ENCODE measurements at regions not wholly inside any gene's neighbourhood (a gene's known extent, or its start where the extent isn't known, plus 50 kb on each side); places are given as distances from the start of the nearest gene placed in this dataset.

DNA sequence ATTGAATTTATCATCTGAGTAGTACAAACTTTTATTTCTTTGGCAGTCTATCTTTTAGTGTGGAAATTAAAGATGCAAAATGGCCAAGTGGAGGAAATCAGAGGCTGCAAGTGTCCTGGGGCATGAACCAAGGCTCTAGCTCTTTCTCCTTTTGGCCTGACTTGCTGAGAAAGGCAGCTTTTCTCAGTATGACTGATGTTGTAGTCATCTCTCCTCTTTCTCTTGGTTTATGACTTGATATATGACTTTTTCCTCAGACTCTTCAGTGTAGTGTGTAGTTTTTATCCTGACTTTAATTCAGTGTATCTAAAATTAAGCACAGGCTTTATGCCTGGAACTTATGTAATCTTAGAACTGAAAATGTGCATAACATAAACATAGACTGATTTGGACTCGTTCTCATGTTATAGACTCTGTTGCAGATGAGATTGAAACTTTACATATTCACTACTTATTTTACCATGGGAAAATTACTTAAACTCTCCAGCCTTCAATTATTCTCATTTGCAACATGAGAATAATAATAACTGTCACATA, 65.7 kb downstream of the SLITRK5 start:
- Mint-ChIP-seq H3K27me3 (no peaks in the 10 kb centered on the region), H3K27ac (no peak overlapping the region), H3K9me3 (peaks cover 0 to 18% (median 7%) of the 10 kb centered on the region in 7 donors), H3K4me1 (peaks cover 0 to 5% (median 0%) of the 10 kb centered on the region in 4 donors), H3K36me3 (no peaks in the 10 kb centered on the region), H3K4me3 (no peak overlapping the region)
- Histone ChIP-seq H3K4me1 (ENCODE audit: control insufficient read depth, insufficient read depth, low read length, poor library complexity, severe bottlenecking) (no peaks in the 10 kb centered on the region), H3K27me3 (ENCODE audit: control insufficient read depth, insufficient read depth, low read length) (no peaks in the 10 kb centered on the region), H3K36me3 (ENCODE audit: control insufficient read depth, insufficient read depth, low read length) (no peaks in the 10 kb centered on the region), H3K4me3 (ENCODE audit: low read depth, low read length) (no peak overlapping the region), H3K27ac (ENCODE audit: insufficient read depth, low read length, poor library complexity, severe bottlenecking) (no peak overlapping the region), H3K9me3 (ENCODE audit: control insufficient read depth in 2 of 2, low read length in 2 of 2) (peaks cover 0 to 3% of the 10 kb centered on the region in 2 experiments)
- DNase-seq (no peak), ATAC-seq (ENCODE audit: low read depth in 2 of 2) (no peak)

DNA sequence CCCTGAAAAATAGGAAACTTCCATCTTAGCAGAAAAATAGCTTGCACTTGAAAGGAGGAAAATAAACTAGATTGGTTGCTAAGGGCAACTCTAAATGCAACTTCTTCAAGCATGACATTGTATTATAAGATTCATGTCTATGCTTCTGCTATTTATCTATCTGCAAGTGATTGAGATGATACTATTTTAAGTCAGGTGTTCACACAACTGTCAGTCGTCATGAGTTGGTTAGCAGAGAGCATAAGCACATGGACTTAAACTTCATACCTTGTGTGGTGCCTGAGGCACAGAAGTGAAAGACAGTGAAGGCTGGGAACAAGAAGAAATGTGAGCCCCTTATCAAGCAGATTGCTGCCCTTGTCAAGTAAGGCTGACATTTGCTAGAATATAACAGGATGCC, 82.9 kb downstream of the SLITRK5 start:
- Histone ChIP-seq H3K4me3 (ENCODE audit: low read depth, low read length) (no peak overlapping the region), H3K4me1 (ENCODE audit: control insufficient read depth, insufficient read depth, low read length, poor library complexity, severe bottlenecking) (no peaks in the 10 kb centered on the region), H3K27ac (ENCODE audit: insufficient read depth, low read length, poor library complexity, severe bottlenecking) (no peak overlapping the region), H3K27me3 (ENCODE audit: control insufficient read depth, insufficient read depth, low read length) (no peaks in the 10 kb centered on the region), H3K9me3 (ENCODE audit: control insufficient read depth in 2 of 2, low read length in 2 of 2) (no peaks in the 10 kb centered on the region), H3K36me3 (ENCODE audit: control insufficient read depth, insufficient read depth, low read length) (no peaks in the 10 kb centered on the region)
- no peak overlapping the region for H3K27ac Mint-ChIP-seq
- DNase-seq (no peak), ATAC-seq (ENCODE audit: low read depth in 2 of 2) (no peak)
- H3K9me3 Mint-ChIP-seq: peaks cover 0 to 9% (median 5%) of the 10 kb centered on the region in 7 donors
- H3K4me3 Mint-ChIP-seq: no peak overlapping the region
- H3K36me3 Mint-ChIP-seq: no peaks in the 10 kb centered on the region
- H3K4me1 Mint-ChIP-seq: no peaks in the 10 kb centered on the region
- no peaks in the 10 kb centered on the region for H3K27me3 Mint-ChIP-seq

DNA sequence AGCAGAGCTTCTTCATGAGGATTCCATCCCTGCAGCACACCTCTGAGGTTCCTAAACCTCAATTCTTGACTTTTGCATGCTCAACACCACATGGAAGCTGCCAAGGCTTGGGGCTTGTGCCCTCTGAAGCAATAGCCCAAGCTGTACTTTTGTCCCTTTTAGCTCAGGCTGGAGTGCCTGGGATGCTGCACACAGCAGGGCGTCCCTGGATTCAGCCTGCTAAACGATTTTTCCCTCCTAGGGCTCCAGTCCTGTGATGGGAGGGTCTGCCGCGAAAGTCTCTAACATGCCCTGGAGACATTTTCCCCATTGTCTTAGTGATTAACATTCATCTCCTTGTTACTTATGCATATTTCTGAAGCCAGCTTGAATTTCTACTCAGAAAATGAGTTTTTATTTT, 98.3 kb downstream of the SLITRK5 start:
- Histone ChIP-seq H3K4me3 (ENCODE audit: low read depth, low read length) (no peak overlapping the region), H3K4me1 (ENCODE audit: control insufficient read depth, insufficient read depth, low read length, poor library complexity, severe bottlenecking) (no peaks in the 10 kb centered on the region), H3K36me3 (ENCODE audit: control insufficient read depth, insufficient read depth, low read length) (no peaks in the 10 kb centered on the region), H3K9me3 (ENCODE audit: control insufficient read depth in 2 of 2, low read length in 2 of 2) (peaks cover 3 to 9% of the 10 kb centered on the region in 2 experiments), H3K27me3 (ENCODE audit: control insufficient read depth, insufficient read depth, low read length) (no peaks in the 10 kb centered on the region), H3K27ac (ENCODE audit: insufficient read depth, low read length, poor library complexity, severe bottlenecking) (no peak overlapping the region)
- ATAC-seq (ENCODE audit: low read depth in 2 of 2) (no peak), DNase-seq (no peak)
- no peaks in the 10 kb centered on the region for H3K36me3 Mint-ChIP-seq
- H3K27ac Mint-ChIP-seq: no peak overlapping the region
- no peaks in the 10 kb centered on the region for H3K27me3 Mint-ChIP-seq
- H3K4me1 Mint-ChIP-seq: no peaks in the 10 kb centered on the region
- H3K9me3 Mint-ChIP-seq: peaks cover 0 to 14% (median 6%) of the 10 kb centered on the region in 7 donors
- no peak overlapping the region for H3K4me3 Mint-ChIP-seq

DNA sequence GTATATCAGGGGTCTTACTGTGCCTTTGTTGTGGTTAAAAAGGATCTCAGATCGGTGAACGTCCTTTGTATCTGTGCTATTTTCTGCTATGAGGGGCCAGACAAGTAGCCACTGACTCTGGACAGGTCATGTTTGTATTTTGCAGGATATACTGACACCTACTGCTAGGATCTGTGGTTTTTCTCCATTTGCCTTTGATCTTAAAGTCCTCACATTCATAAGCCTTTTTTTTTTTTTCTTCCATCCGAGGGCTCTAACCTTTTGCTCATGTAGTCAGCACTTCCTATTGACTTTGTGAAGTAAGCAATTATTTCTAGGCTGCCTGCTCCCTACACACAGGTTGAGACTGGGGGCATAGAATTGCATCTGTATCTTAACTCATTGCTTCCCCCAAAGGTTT, 106.2 kb downstream of the SLITRK5 start:
- Histone ChIP-seq H3K27me3 (ENCODE audit: control insufficient read depth, insufficient read depth, low read length) (no peaks in the 10 kb centered on the region), H3K4me3 (ENCODE audit: low read depth, low read length) (no peak overlapping the region), H3K4me1 (ENCODE audit: control insufficient read depth, insufficient read depth, low read length, poor library complexity, severe bottlenecking) (no peaks in the 10 kb centered on the region), H3K27ac (ENCODE audit: insufficient read depth, low read length, poor library complexity, severe bottlenecking) (no peak overlapping the region), H3K36me3 (ENCODE audit: control insufficient read depth, insufficient read depth, low read length) (no peaks in the 10 kb centered on the region), H3K9me3 (ENCODE audit: control insufficient read depth in 2 of 2, low read length in 2 of 2) (no peaks in the 10 kb centered on the region)
- H3K27me3 Mint-ChIP-seq: no peaks in the 10 kb centered on the region
- H3K36me3 Mint-ChIP-seq: no peaks in the 10 kb centered on the region
- no peaks in the 10 kb centered on the region for H3K4me1 Mint-ChIP-seq
- ATAC-seq (ENCODE audit: low read depth in 2 of 2) (no peak), DNase-seq (no peak)
- H3K4me3 Mint-ChIP-seq: no peak overlapping the region
- peaks cover 0 to 17% (median 7%) of the 10 kb centered on the region in 7 donors for H3K9me3 Mint-ChIP-seq
- no peak overlapping the region for H3K27ac Mint-ChIP-seq

DNA sequence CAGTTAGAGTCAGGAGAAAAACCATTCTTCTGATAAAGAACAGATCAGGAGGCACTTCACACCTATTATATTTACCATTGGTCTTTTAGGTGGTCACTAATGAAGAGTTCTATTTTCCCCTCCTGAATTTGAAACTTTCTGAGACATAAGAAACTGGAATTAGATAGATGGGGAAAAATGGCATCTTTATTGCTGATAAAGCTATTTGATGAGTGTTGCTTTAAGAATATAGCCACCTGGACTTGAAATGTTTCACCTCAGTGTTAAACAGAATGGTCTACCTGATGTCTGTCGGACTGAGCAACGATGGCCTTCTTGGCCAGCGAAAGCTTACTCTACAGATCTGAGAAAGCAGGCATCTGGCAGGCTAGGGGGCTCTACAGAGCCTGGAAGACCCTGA, 107.0 kb downstream of the SLITRK5 start:
- no peaks in the 10 kb centered on the region for H3K27me3 ChIP-seq (ENCODE audit: control insufficient read depth, insufficient read depth, low read length)
- Mint-ChIP-seq H3K27me3 (no peaks in the 10 kb centered on the region), H3K27ac (no peak overlapping the region), H3K4me1 (no peaks in the 10 kb centered on the region), H3K36me3 (no peaks in the 10 kb centered on the region), H3K4me3 (no peak overlapping the region), H3K9me3 (peaks cover 2 to 15% (median 7%) of the 10 kb centered on the region in 7 donors)
- peaks cover 0 to 4% of the 10 kb centered on the region in 2 experiments for H3K9me3 ChIP-seq (ENCODE audit: control insufficient read depth in 2 of 2, low read length in 2 of 2)
- H3K4me1 ChIP-seq (ENCODE audit: control insufficient read depth, insufficient read depth, low read length, poor library complexity, severe bottlenecking): no peaks in the 10 kb centered on the region
- ATAC-seq (ENCODE audit: low read depth in 2 of 2): no peak
- DNase-seq: no peak
- H3K27ac ChIP-seq (ENCODE audit: insufficient read depth, low read length, poor library complexity, severe bottlenecking): no peak overlapping the region
- H3K36me3 ChIP-seq (ENCODE audit: control insufficient read depth, insufficient read depth, low read length): no peaks in the 10 kb centered on the region
- no peak overlapping the region for H3K4me3 ChIP-seq (ENCODE audit: low read depth, low read length)

DNA sequence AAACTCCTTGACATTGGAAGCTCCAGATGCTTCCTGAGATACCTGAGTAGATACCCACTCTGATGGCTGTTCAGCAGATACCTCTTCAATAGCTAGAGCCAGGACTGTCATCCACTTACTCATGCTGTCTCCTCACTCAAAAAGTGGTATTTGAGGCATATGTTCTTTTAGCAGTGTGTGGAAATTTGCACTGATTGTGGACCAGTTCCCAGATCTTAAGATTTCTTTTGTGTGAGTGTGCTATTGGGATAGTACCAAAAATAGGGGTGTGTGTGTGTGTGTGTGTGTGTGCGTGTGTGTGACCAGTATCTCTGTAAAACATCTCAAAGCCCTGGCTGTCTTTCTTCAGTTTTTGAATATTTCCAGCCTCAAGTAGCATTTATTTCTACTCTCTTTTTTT, 108.3 kb downstream of the SLITRK5 start:
- Histone ChIP-seq H3K36me3 (ENCODE audit: control insufficient read depth, insufficient read depth, low read length) (no peaks in the 10 kb centered on the region), H3K9me3 (ENCODE audit: control insufficient read depth in 2 of 2, low read length in 2 of 2) (peaks cover 0 to 5% of the 10 kb centered on the region in 2 experiments), H3K27me3 (ENCODE audit: control insufficient read depth, insufficient read depth, low read length) (no peaks in the 10 kb centered on the region), H3K27ac (ENCODE audit: insufficient read depth, low read length, poor library complexity, severe bottlenecking) (no peak overlapping the region), H3K4me3 (ENCODE audit: low read depth, low read length) (no peak overlapping the region), H3K4me1 (ENCODE audit: control insufficient read depth, insufficient read depth, low read length, poor library complexity, severe bottlenecking) (no peaks in the 10 kb centered on the region)
- DNase-seq: no peak
- Mint-ChIP-seq H3K9me3 (peaks cover 2 to 12% (median 7%) of the 10 kb centered on the region in 7 donors), H3K36me3 (no peaks in the 10 kb centered on the region), H3K27me3 (no peaks in the 10 kb centered on the region), H3K27ac (no peak overlapping the region), H3K4me3 (no peak overlapping the region), H3K4me1 (no peaks in the 10 kb centered on the region)
- ATAC-seq (ENCODE audit: low read depth in 2 of 2): no peak

DNA sequence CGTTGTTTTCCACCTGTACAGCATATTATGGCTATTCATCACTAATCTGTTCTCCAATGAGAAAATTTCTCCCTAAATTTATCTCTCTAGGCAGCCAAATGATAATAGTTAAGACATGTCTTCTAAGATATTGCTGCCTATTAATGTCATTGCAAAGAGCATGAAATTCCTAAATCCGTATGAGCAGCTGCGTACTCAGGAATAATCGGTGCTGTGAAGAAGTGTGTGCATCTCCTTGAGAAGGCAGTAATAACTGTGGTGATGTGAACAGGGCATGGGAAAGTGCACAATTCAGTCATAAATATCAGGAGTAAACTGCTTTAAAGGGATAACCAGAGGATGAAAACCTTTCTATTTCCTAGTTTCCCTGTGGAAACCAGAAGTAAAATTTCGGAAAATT, 112.2 kb downstream of the SLITRK5 start:
- Mint-ChIP-seq H3K9me3 (peaks cover 0 to 14% (median 4%) of the 10 kb centered on the region in 7 donors), H3K27ac (no peak overlapping the region), H3K36me3 (no peaks in the 10 kb centered on the region), H3K4me1 (no peaks in the 10 kb centered on the region), H3K27me3 (no peaks in the 10 kb centered on the region), H3K4me3 (no peak overlapping the region)
- Histone ChIP-seq H3K4me3 (ENCODE audit: low read depth, low read length) (no peak overlapping the region), H3K9me3 (ENCODE audit: control insufficient read depth in 2 of 2, low read length in 2 of 2) (peaks cover 0 to 5% of the 10 kb centered on the region in 2 experiments), H3K27me3 (ENCODE audit: control insufficient read depth, insufficient read depth, low read length) (no peaks in the 10 kb centered on the region), H3K36me3 (ENCODE audit: control insufficient read depth, insufficient read depth, low read length) (no peaks in the 10 kb centered on the region), H3K4me1 (ENCODE audit: control insufficient read depth, insufficient read depth, low read length, poor library complexity, severe bottlenecking) (no peaks in the 10 kb centered on the region), H3K27ac (ENCODE audit: insufficient read depth, low read length, poor library complexity, severe bottlenecking) (no peak overlapping the region)
- ATAC-seq (ENCODE audit: low read depth in 2 of 2): no peak
- no peak for DNase-seq

DNA sequence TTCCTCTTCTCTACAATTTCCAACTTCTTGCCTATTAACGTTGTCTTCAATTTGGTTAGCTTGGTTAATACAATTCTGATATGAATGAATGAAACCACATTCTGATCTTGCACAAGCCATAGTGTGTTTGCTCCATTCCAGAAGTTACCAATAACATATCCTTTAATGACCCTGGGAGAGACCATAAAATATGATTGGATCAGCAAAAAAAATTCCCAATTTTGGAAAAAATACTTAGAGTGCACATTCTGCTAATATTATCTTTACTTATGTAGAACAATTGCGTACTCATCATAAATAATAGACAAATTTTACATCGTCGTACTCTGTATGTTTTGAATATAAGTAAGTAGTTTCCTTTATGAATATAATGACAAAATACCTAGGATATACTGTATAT, 117.2 kb downstream of the SLITRK5 start:
- peaks cover 0 to 15% (median 6%) of the 10 kb centered on the region in 7 donors for H3K9me3 Mint-ChIP-seq
- DNase-seq (no peak), ATAC-seq (ENCODE audit: low read depth in 2 of 2) (no peak)
- no peak overlapping the region for H3K27ac Mint-ChIP-seq
- no peaks in the 10 kb centered on the region for H3K27me3 Mint-ChIP-seq
- Histone ChIP-seq H3K4me3 (ENCODE audit: low read depth, low read length) (no peak overlapping the region), H3K27me3 (ENCODE audit: control insufficient read depth, insufficient read depth, low read length) (no peaks in the 10 kb centered on the region), H3K9me3 (ENCODE audit: control insufficient read depth in 2 of 2, low read length in 2 of 2) (no peaks in the 10 kb centered on the region), H3K27ac (ENCODE audit: insufficient read depth, low read length, poor library complexity, severe bottlenecking) (no peak overlapping the region), H3K36me3 (ENCODE audit: control insufficient read depth, insufficient read depth, low read length) (no peaks in the 10 kb centered on the region), H3K4me1 (ENCODE audit: control insufficient read depth, insufficient read depth, low read length, poor library complexity, severe bottlenecking) (no peaks in the 10 kb centered on the region)
- no peaks in the 10 kb centered on the region for H3K4me1 Mint-ChIP-seq
- no peaks in the 10 kb centered on the region for H3K36me3 Mint-ChIP-seq
- no peak overlapping the region for H3K4me3 Mint-ChIP-seq

Measured in CD4-positive, CD25-positive, alpha-beta regulatory T cell (primary cell).